HG02798 (cell line): ENCODE measurements at regions not wholly inside any gene's neighbourhood (a gene's known extent, or its start where the extent isn't known, plus 50 kb on each side); places are given as distances from the start of the nearest gene placed in this dataset.
"Not testable (repeated sequence)": the region's sequence is repeated elsewhere in the genome, so short reads cannot be mapped to it uniquely, and the experiment has no call there.

ENCODE experiments used
- ATAC-seq: cut with Tn5 transposase; IDR thresholded peaks from one replicate; pipeline ENCODE4 v1.9.1; 2021; ENCODE audit warnings: mild to moderate bottlenecking; ENCODE audit not compliant: unreplicated experiment, poor library complexity

DNA sequence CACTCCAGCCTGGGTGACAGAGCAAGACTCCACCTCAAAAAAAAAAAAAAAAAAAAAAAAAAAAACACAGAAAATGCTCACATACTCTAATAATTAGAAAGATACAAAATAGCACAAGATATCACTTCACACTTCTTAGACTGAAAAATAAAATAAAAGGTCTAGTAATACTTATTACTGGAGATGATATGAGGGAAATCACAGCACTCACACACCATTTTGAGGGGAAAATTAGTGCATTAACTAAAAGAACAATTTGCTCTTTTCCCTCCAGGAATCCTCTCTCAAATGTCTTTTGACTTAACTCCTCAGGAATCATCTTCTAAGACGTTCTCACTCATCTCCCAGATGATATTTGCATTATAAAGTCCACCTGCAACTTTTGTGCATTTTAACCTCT, 697.9 kb upstream of the SOX9 start:
- no peak for ATAC-seq

DNA sequence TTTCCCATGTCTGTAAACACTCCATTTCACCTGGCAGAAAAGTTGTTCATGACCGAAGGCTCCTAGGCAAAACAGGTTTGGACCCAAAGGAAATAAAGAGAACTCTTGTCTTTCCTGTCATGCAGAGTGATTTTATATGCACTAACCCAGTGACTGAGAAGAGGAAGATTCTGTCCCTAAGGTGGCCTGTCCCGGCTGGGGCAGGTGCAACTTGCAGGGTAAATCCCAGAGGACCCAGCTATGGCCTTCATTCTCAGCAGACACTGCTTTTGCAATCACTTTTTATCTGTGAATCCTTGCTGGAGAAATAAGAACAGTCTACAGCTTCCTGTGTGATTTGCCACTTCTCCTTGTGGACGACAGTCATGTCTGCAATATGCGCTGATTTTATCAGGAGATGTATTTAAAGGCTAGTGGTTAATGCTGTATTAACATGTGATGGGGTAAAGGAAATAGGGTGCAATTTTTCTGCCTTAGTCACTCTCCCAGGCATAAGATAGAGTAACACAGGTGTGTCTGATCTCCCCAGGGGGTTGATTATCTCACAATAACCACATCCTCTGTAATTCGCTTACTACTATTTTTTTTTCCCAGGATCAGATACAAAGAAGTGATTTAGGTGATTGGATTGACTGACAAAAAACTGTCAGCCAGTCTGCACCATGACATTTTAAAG, 696.8 kb upstream of the SOX9 start:
- no peak for ATAC-seq

DNA sequence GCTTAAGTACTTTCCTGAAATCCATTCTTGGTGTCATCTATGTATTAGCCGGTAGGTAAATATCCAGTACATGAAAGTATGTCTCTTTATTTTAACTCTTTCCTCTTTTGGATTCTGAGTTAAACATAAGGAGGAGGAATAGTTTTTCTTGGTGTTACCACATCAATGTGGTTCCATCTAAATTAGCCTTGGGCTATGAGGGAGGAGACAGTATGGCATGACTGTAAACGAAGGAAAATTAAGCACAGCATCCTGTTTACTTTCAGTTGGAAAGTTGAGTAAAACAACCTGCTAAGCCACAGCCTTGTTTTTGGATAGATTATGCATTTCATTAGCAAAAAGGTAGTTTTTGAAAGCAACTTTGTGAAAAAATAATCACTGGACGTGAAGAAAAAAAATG, 693.0 kb upstream of the SOX9 start:
- ATAC-seq = no peak

DNA sequence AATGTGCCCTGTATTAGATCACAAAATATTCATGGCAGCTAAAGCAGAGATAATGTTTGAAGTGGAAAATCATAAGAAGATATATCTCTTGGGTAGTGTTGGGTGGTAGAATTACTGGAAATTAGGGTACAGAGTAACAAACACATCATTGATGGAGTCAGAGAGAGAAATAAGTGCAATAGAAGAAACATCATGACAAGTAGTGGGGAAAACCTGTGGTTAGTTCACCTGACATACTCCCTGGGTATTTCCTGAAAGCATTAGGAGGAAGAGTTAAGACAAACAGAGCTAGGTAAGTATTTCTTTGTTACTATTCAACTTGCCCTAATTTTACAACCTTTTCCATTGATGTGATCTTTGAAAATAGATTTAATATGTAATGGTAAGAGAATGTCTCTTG, 691.9 kb upstream of the SOX9 start:
- ATAC-seq = no peak

DNA sequence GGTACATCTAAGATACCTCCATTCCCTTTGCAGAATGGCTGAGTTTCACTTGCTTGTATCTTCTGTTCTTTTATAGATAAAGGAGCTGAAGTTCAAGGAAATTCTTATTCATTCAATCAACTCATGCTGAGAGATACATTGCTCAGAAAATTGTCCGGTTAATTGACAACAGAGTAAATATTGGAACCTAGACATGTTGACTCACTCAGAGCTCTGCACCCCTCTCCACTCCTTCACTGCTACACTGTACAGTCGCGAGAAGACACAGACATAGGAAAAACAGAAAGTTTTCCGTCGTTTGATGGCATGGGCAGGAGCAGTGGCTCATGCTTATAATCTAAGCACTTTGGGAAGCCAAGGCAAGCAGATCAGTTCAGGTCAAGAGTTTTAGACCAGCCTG, 690.5 kb upstream of the SOX9 start:
- ATAC-seq = no peak

DNA sequence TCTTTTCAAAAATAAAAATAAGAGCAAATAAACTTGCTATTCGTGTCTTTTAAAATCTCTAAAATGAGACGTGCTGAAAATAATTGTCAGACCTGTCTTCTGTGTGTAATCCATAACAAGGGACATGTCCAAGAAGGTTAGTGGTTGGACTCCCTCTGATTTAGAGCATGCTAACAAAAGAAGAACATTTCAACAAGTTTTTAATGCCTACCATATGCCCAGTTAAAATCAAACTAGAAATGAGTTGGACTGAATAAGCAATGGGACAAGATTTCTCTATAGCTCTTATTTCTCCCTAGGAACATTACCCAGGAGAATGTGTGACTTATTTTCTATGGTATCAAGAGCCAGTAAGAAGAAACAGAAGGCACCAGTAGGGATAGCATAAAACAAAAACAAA, 689.7 kb upstream of the SOX9 start:
- ATAC-seq = no peak

DNA sequence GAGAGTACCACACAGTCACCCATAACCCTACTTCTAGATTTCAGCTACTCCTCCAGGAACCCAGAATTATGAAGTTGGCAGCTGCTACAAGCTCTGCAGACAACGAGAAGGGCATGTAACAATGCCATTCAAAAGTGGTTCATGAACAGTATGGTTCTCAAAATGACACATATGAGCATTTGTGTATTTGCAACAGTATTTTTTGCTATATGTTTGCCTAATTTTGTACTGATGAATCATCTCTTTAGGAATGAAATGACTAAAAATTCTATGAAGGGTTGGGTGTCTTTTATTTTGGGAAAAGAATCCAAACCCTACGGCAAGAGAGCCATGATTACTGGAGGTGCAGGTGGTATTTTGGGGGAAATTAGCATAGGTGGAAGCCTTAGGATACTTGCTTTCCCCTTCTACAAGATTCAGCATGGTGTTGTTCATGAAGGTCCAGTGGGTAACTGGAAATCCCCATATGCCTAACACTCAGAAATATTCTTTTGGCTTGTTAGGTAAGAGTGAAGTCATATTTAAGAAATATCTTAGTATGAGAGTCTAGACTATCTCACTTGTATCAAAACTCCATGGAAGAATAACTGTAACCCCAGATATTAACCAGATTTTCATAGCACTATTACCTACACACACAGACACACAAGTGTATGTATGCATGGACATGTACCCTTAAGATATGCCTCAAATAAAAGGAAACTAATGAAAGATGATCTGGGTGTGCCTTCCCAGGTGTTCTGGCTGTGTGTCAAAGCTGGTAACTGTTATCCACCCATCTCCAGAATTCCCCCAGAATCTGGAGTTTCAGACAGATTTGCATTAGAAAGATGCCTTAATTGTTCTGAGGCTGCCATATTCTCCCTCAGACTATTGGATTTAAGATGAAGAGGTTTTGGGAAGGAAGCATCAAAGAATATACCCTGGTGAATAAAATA, 688.2 kb upstream of the SOX9 start:
- ATAC-seq = no peak

DNA sequence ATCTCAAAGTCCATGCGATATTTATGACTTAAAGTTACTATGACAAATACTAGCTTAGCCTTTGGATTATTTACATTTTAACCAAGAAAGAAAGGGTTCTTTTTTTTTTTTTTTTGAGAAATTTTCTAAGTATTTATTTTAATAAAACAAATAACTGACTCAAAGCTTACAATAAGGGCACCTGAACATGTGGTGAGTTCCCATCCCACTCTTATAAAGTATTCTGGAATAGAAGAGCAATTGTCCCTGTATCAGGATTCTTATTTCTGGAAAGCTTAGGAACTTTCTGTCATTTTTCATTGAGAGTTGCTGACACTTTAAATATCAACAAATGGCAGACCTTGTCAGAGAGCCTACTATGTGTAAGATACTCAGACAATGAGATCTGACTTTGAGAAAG, 686.1 kb upstream of the SOX9 start:
- ATAC-seq = no peak

DNA sequence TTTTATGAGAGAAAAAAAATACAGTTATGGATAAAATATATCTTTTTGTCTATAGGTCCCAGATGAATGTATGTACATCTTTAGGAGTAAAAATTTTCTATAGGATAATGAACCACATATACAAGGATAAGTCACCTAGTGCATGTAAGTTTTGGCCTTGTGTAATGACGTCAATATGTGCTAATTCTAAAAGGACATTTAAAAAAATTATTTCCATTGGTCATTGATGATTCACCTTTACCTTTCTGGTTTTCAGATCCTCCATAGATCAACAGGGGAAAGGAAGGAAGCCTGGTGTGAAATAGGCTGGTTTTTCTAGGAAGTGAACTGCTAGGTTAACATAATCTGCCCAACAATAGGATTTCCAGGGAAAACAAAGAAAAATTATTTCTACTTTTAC, 684.3 kb upstream of the SOX9 start:
- no peak for ATAC-seq

DNA sequence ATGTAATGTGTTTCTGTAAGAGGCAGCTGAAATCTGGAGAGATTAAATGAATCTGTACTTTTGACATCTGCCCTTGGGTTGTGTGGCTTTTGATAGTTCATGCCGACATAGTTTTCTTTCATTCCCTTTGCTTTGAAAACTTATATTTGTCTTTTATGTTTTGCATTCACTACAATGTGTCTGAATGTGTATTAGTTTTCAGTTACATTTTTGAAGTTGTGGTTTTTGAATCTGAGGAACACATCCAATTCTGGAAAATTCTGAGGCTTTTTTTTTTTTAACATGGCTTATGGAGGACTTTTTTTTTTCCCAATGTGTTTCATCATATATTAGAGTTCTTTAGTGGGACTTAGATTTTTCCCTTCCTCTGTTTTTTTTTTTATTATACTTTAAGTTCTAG, 683.7 kb upstream of the SOX9 start:
- ATAC-seq = no peak

DNA sequence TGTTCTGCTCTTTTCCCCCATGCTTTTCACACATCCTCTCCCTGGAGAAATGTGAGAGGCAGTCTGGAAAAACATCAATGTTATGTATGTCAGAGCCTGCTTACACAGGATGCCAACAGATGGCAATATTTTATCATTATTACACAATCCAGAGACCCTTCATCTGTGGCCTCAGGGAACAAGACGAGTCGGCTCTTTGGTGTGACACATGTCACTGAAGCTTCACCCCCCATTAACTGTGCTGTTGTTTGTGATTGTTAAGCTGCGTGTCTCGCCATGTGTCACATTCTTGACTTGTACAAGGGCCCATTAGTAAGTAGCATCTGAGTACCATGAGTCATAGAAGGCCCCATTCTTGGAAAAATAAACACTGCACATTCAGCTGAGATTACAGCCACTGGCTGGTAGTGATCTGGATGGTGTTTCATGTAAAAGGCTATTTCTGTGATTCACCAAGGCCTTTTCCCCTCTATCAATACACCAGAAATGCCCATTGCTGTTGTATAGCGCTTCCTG, 682.1 kb upstream of the SOX9 start:
- ATAC-seq = no peak

DNA sequence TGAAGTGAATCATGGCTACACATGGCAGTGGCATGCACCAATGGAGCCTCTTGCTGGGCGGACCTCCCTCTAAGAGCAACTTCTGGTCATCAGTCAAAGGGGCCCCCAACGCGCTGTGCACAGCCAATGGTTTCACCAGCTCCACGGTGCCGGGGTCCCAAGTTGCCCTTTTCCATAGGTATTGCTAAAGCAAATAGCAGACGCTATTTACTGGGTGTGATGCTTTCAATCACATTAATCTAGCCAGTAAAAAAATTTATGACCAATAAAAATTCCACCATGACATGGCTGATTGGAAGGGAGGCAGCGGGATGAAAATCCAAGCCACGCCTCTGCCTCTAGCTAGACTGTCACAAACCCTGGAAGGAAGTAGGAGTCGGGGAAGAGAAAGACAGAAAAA, 680.3 kb upstream of the SOX9 start:
- ATAC-seq = no peak

DNA sequence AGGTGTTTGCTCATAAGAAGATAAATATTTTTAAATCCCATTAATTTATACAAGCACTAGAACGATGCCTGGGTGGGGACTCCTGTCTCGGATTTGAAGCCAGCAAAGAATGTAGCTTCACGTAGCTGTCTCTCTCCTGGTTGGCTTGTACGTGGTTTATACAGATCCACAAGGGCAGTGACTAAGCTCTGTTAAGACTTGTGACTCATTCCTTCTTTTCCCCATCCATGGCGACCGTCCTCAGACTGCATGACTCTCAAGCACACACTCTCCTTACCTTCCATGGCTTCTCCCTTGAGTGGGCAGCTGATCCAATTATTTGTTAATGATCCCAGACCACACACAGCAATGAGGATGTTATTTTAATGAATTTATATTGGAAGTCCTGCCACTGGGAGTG, 679.7 kb upstream of the SOX9 start:
- no peak for ATAC-seq

DNA sequence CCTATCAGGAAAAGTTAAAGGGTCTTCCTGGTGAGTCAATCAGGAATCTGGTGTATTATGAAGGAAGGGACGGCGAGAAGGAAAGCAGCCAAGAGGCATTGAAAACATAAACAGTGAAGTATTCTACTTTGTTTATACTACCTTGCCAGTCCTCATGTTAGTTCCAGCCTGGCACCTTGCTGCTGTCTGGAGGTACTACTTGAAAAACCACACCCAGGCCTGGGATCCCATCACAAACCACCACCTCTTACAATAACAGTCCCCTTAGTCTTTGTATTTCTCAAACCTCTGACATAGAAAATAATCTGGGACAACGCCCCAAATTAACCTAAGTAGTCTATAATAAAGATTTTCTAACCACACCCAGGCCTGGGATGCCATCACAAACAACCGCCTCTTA, 676.7 kb upstream of the SOX9 start:
- no peak for ATAC-seq

DNA sequence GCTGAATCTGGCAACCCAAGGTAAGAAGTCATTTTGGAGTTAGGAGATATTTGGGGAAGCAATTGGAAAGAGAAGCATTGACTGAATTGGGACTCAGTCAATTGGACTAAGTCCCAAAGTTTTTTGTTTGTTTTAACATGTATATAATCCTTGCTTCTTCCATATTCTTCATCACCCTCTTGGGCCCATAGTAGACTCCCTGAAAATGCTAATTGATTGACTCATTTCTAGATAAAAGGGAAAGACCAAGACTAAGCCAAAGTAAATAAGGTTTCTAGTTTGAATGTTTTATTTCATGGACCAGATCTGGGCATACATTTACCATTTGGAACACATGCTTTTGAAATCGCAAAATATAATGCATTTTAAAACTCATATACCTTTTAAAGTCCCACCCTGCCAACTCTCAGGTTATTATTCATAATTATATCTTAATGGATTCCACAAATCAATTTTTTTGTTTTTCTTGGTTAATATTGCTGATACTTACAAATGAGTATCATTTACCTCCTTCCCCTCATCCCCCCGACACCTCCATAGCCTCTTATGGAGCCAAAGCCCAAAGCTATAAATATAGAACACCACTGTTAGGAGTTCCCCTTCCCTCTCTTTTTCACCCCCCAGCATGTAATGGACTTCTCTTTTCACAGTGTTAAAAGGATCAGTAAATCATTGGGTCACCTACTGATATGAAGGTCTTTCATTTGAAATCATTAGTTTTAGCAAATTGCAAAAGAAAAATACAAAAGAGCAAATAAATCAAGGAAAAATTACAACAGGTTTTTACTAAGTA, 674.0 kb upstream of the SOX9 start:
- no peak for ATAC-seq

DNA sequence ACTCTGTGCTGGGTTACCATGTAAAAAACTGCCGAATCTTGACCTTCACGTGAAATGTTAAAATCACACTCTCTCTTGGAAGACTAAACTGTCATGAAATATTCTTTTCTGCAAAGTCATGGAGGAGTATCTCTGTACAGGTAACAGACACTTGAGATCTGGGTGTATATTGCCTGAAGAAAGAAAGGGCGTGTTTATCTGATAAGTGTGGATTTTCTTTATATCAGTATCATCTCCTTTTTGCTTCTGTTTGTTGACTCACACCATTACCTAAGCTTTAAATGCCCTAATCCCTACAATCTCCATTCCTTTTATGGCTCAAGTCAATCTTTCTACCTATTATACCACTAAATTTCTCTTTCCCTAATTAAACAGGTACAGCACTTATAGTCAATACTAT, 673.2 kb upstream of the SOX9 start:
- ATAC-seq = no peak

DNA sequence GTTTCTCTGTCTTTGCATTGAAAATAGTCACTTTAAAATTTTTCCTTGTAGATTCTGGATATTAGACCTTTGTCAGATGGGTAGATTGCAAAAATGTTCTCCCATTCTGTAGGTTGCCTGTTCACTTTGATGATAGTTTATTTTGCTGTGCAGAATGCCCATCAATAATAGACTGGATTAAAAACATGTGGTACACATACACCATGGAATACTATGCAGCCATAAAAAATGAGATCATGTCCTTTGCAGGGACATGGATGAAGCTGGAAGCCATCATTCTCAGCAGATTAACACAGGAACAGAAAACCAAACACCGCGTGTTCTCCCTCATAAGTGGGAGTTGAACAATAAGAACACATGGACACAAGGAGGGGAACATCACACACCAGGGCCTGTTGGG, 670.2 kb upstream of the SOX9 start:
- not testable (repeated sequence) for ATAC-seq

DNA sequence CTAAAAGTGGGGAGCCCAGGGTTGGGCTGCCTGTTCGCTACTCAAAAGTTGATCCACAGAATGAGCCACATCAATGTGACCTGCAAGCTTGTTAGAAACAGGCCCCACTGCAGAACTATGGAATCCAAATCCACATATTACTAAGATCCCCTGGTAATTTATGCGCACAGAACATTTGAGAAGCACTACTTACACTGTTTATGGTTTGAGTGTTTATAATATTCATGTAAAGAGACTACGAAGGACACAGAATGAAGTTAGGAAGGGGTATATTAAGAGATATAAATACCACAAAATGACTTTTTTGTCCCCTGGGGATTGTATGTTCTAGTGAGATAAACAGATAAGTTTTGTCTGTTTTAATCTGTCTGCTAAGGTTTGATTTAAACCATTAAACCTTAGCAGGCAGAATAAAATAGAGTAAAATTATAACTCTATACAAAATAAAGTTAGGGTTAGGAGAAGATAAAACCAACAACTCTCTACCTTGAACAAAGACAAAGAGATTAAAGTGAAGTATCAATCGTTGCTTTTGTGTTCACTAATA, 666.9 kb upstream of the SOX9 start:
- ATAC-seq = no peak

DNA sequence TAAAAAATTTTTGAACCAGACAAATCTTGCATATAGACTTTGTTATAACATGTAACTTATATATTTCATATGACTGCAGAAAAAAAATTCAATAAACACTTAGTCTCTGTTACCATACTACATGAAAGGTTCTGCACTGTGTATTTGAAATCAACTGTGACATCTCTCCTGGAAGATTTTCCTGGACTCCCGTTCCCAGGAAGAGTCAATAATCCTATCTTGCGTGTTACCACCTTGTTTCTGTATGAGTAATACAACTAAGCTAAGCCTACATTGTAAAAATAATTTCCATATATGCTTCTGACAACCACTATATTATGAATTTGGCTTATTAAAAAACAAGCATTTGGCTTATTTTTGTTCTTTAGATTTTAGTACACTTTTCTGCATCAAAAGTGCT, 665.6 kb upstream of the SOX9 start:
- ATAC-seq = no peak

DNA sequence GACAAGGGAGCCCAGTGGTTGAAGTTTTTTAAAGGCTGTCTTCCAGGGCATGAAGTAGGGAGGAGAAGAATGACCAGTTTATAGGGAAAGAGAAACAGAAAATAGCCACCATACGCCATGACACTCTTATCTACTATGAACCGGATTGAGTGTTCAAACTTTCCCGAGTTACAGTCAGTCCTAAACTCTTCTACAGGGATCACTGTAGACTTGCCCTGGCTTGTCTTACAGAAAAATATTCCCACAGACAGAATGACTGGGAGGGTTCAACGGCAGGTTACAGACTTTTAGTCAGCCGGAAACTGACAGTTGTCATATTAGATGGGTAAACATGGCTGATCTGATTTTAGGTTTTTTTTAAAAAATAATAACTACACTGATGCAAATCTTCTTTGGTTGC, 662.5 kb upstream of the SOX9 start:
- ATAC-seq = no peak

DNA sequence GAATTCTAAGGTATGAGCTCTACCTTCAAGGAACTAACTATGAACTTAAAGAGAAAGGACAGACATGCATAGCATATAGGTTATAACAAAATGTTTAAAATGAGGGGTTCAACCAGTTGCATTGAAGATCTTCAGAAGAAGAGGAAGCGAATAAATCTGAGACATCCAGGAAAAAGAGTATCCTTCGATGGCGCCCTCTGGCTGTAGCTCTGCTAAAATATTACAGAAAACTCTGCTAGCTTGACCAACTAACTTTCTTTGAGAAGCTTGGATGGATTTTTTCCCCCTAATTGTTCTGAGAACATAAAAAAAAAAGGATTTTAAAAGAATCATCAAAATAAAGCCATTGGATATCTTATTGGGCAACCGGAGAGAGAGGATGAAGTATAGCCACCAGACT, 659.9 kb upstream of the SOX9 start:
- no peak for ATAC-seq
